Natural killer cell treated with Interleukin-12 subunit alpha and Interleukin-12 subunit beta and Interleukin-15 and Interleukin-18, amount 100 ng/mL, for 72 hours (primary cell): ENCODE measurements at regions not wholly inside any gene's neighbourhood (a gene's known extent, or its start where the extent isn't known, plus 50 kb on each side); places are given as distances from the start of the nearest gene placed in this dataset.

Source experiments
- ATAC-seq, 2 donors: fragments of 150-1000 bp; cut with Tn5 transposase in 1 of 2; sonication (Bioruptor Pico), chemical (Tn5 transposase) in 1 of 2; 2 replicates each; pipeline ENCODE4 v1.10.0; 2021
- DNase-seq: peaks from one replicate; pipeline ENCODE4 v3.0.0; 2022; ENCODE audit warnings: low spot score
- H3K27ac Mint-ChIP-seq, 2 donors: 1 replicate in 1 of 2; 2 replicates in 1 of 2; pipeline ENCODE4 v1.8.0; 2022; ENCODE audit warnings: mixed read lengths in 2 of 2, mild to moderate bottlenecking in 1 of 2, moderate library complexity in 1 of 2
- H3K27me3 Mint-ChIP-seq, 2 donors: 1 replicate in 1 of 2; 2 replicates in 1 of 2; pipeline ENCODE4 v1.8.0; 2022; ENCODE audit warnings: mixed read lengths in 2 of 2
- H3K36me3 Mint-ChIP-seq: one replicate; pipeline ENCODE4 v1.8.0; 2022; ENCODE audit warnings: mixed read lengths
- H3K4me1 Mint-ChIP-seq, 2 donors: 1 replicate in 1 of 2; 2 replicates in 1 of 2; pipeline ENCODE4 v1.8.0; 2022; ENCODE audit warnings: low read depth in 2 of 2, mixed read lengths in 2 of 2, mild to moderate bottlenecking in 1 of 2
- H3K4me3 Mint-ChIP-seq: one replicate; pipeline ENCODE4 v1.8.0; 2022; ENCODE audit warnings: mixed read lengths
- H3K9me3 Mint-ChIP-seq: 2 replicates; pipeline ENCODE4 v1.8.0; 2022; ENCODE audit warnings: mixed read lengths

- Mint-ChIP-seq H3K27me3 (no peaks in the 10 kb centered on the region), H3K36me3 (no peaks in the 10 kb centered on the region), H3K27ac (no peak overlapping the region), H3K4me3 (no peak overlapping the region), H3K4me1 (no peaks in the 10 kb centered on the region), H3K9me3 (peaks cover 6% of the 10 kb centered on the region)
- ATAC-seq (no peak), DNase-seq (no peak)
Observed at GRCh38 chr11:15577519-15577918, 462.8 kb downstream of the INSC start.

- Mint-ChIP-seq H3K27ac (no peak overlapping the region), H3K27me3 (no peaks in the 10 kb centered on the region), H3K4me3 (no peak overlapping the region), H3K36me3 (no peaks in the 10 kb centered on the region), H3K4me1 (no peaks in the 10 kb centered on the region), H3K9me3 (peaks cover 5% of the 10 kb centered on the region)
- DNase-seq (no peak), ATAC-seq (peak in 1 of 2 donors; percentile 7)
Observed at GRCh38 chr11:15579287-15580001, 464.7 kb downstream of the INSC start.

GRCh38 chr11:15580056-15580774 lies 465.5 kb downstream of the INSC start:
- no peak overlapping the region for H3K4me3 Mint-ChIP-seq

GRCh38 chr11:15580775-15581095 lies 466.0 kb downstream of the INSC start:
- H3K27ac Mint-ChIP-seq, result no peak overlapping the region
- DNase-seq (no peak), ATAC-seq (no peak)
- H3K4me1 Mint-ChIP-seq, result no peaks in the 10 kb centered on the region
- peaks cover 2% of the 10 kb centered on the region for H3K9me3 Mint-ChIP-seq
- H3K36me3 Mint-ChIP-seq, result no peaks in the 10 kb centered on the region
- H3K4me3 Mint-ChIP-seq, result no peak overlapping the region
- H3K27me3 Mint-ChIP-seq, result no peaks in the 10 kb centered on the region

More at GRCh38 chr11:15580056-15580774, 465.5 kb downstream of the INSC start:
- Mint-ChIP-seq H3K4me1 (no peaks in the 10 kb centered on the region), H3K27me3 (no peaks in the 10 kb centered on the region), H3K36me3 (no peaks in the 10 kb centered on the region), H3K9me3 (peaks cover 2% of the 10 kb centered on the region), H3K27ac (no peak overlapping the region)
- ATAC-seq, result peak in 1 of 2 donors; percentile 15
- DNase-seq, result no peak

GRCh38 chr11:15584158-15584557 lies 469.4 kb downstream of the INSC start:
- no peak overlapping the region for H3K4me3 Mint-ChIP-seq
- H3K4me1 Mint-ChIP-seq, result no peaks in the 10 kb centered on the region
- H3K27me3 Mint-ChIP-seq, result no peaks in the 10 kb centered on the region
- H3K9me3 Mint-ChIP-seq, result peaks cover 2% of the 10 kb centered on the region
- no peak for ATAC-seq
- no peak overlapping the region for H3K27ac Mint-ChIP-seq
- no peaks in the 10 kb centered on the region for H3K36me3 Mint-ChIP-seq
- DNase-seq, result no peak

- Mint-ChIP-seq H3K4me1 (no peaks in the 10 kb centered on the region), H3K36me3 (no peaks in the 10 kb centered on the region), H3K27me3 (no peaks in the 10 kb centered on the region), H3K9me3 (peaks cover 2% of the 10 kb centered on the region), H3K27ac (no peak overlapping the region), H3K4me3 (no peak overlapping the region)
- no peak for ATAC-seq
- DNase-seq, result no peak
Observed at GRCh38 chr11:15585602-15586331, 471.0 kb downstream of the INSC start.

- Mint-ChIP-seq H3K4me3 (no peak overlapping the region), H3K27me3 (no peaks in the 10 kb centered on the region), H3K4me1 (no peaks in the 10 kb centered on the region), H3K36me3 (no peaks in the 10 kb centered on the region), H3K27ac (no peak overlapping the region), H3K9me3 (peaks cover 2% of the 10 kb centered on the region)
- DNase-seq (no peak), ATAC-seq (no peak)
Observed at GRCh38 chr11:15586741-15587473, 472.2 kb downstream of the INSC start.

- Mint-ChIP-seq H3K27ac (no peak overlapping the region), H3K4me3 (no peak overlapping the region), H3K36me3 (no peaks in the 10 kb centered on the region), H3K27me3 (no peaks in the 10 kb centered on the region), H3K9me3 (no peaks in the 10 kb centered on the region), H3K4me1 (no peaks in the 10 kb centered on the region)
- ATAC-seq, result no peak
- no peak for DNase-seq
Observed at GRCh38 chr11:15589070-15589626, 474.4 kb downstream of the INSC start.

- no peaks in the 10 kb centered on the region for H3K27me3 Mint-ChIP-seq
- H3K4me3 Mint-ChIP-seq, result no peak overlapping the region
- no peak overlapping the region for H3K27ac Mint-ChIP-seq
- H3K9me3 Mint-ChIP-seq, result no peaks in the 10 kb centered on the region
- DNase-seq (no peak), ATAC-seq (no peak)
- H3K4me1 Mint-ChIP-seq, result no peaks in the 10 kb centered on the region
- no peaks in the 10 kb centered on the region for H3K36me3 Mint-ChIP-seq
Observed at GRCh38 chr11:15590132-15590531, 475.4 kb downstream of the INSC start.

- Mint-ChIP-seq H3K4me3 (no peak overlapping the region), H3K9me3 (no peaks in the 10 kb centered on the region), H3K4me1 (no peaks in the 10 kb centered on the region), H3K36me3 (no peaks in the 10 kb centered on the region), H3K27ac (no peak overlapping the region), H3K27me3 (no peaks in the 10 kb centered on the region)
- no peak for DNase-seq
- ATAC-seq, result no peak
Observed at GRCh38 chr11:15591112-15591537, 476.4 kb downstream of the INSC start.

- peaks cover 4% of the 10 kb centered on the region for H3K9me3 Mint-ChIP-seq
- no peaks in the 10 kb centered on the region for H3K36me3 Mint-ChIP-seq
- DNase-seq, result no peak
- no peaks in the 10 kb centered on the region for H3K4me1 Mint-ChIP-seq
- no peaks in the 10 kb centered on the region for H3K27me3 Mint-ChIP-seq
- no peak overlapping the region for H3K27ac Mint-ChIP-seq
- H3K4me3 Mint-ChIP-seq, result no peak overlapping the region
- ATAC-seq, result no peak
Observed at GRCh38 chr11:15594607-15595006, 479.9 kb downstream of the INSC start.

- no peak overlapping the region for H3K4me3 Mint-ChIP-seq
- no peaks in the 10 kb centered on the region for H3K4me1 Mint-ChIP-seq
- no peaks in the 10 kb centered on the region for H3K27me3 Mint-ChIP-seq
- DNase-seq (no peak), ATAC-seq (no peak)
- H3K27ac Mint-ChIP-seq, result no peak overlapping the region
- peaks cover 4% of the 10 kb centered on the region for H3K9me3 Mint-ChIP-seq
- no peaks in the 10 kb centered on the region for H3K36me3 Mint-ChIP-seq
Observed at GRCh38 chr11:15599376-15599775, 484.7 kb downstream of the INSC start.

GRCh38 chr11:15602047-15602446 lies 487.3 kb downstream of the INSC start:
- no peaks in the 10 kb centered on the region for H3K27me3 Mint-ChIP-seq
- no peak overlapping the region for H3K27ac Mint-ChIP-seq
- peaks cover 6% of the 10 kb centered on the region for H3K9me3 Mint-ChIP-seq
- H3K36me3 Mint-ChIP-seq, result no peaks in the 10 kb centered on the region
- ATAC-seq (no peak), DNase-seq (no peak)
- H3K4me3 Mint-ChIP-seq, result no peak overlapping the region
- H3K4me1 Mint-ChIP-seq, result no peaks in the 10 kb centered on the region
